ENCODE measurements at regions not wholly inside any gene's neighbourhood (a gene's known extent, or its start where the extent isn't known, plus 50 kb on each side); places are given as distances from the start of the nearest gene placed in this dataset.
"Not testable (repeated sequence)": the region's sequence is repeated elsewhere in the genome, so short reads cannot be mapped to it uniquely, and the experiment has no call there.

DNA sequence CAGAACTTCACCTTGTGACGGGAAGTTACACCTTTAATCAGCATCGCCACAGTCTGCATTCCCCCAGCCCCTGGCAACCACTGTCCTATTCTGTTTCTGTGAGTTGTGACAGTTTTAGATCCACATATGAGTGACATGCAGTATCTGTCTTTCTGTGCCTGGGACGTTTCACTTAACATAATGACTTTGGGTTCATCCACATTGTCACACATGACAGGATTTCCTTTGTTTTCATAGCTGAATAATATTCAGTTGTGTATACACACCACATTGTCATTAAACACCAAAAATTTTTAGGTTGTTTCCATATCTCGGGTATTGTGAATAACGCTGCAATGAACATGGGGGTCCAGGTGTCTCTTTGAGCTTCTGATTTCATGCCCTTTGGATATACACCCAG, 62.6 kb upstream of the BDH1 start:
- not testable (repeated sequence) for DNase-seq

- DNase-seq: no peak
Observed at GRCh38 chr3:197615430-197615829, 59.7 kb upstream of the BDH1 start.

- not testable (repeated sequence) for DNase-seq
Observed at GRCh38 chr3:197614134-197614533, 58.4 kb upstream of the BDH1 start.

DNA sequence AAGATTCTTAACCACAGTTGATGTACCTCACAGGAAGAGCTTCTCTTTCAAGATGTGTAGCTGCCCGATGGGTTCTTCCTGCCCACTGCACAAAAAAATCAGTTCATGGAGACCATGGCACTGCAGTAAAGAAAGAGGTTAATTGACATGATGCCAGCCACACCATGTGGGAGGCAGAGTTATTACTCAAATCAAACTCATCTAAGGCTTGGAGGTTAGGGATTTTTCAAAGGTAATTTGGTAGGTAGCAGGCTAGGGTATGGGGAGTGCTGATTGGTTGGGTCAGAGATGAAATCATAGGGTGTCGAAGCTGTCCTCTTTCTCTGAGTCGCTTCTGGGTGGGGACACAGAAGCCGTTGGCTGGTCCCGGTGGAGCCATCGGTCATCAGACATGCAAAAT, 57.4 kb upstream of the BDH1 start:
- DNase-seq: peak; percentile 45

DNA sequence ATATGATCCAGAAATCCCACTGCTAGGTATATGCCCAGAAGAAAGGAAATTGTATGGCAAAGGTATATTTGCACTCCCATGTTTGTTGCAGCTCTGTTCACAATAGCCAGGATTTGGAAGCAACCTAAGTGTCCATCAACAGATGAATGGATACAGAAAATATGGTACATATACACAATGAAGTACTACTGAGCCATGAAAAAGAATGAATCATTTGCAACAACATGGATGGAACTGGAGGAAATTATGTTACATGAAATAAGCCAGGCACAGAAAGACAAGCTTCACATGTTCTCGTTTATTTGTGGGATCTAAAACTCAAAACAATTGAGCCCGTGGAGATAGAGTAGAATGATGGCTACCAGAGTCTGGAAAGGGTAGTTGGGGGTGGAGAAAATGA, 55.5 kb upstream of the BDH1 start:
- no peak for DNase-seq

DNA sequence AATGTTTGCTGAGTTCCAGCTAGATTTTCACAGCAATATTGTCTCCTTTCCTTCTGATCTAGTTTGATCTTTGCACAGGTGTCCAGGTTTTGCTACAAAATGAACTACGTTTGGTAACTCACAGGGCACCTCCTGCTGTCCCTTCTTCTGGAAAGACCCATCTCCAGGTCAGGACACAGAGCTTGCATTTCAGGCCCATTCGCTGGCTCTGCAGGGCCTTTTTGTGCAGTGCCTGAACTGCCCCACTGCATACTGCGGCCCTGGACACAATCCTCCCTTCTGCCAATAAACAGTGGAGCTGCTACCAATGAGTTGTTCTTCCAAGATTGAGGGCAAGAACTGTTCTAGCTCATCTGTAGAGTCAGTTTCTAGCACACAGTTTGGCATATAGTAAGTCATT, 50.7 kb upstream of the BDH1 start:
- no peak for DNase-seq

All from CD4-positive, alpha-beta T cell treated with Interleukin-6 for 4 hours (primary cell).